ENCODE measurements at regions not wholly inside any gene's neighbourhood (a gene's known extent, or its start where the extent isn't known, plus 50 kb on each side); places are given as distances from the start of the nearest gene placed in this dataset.

DNA sequence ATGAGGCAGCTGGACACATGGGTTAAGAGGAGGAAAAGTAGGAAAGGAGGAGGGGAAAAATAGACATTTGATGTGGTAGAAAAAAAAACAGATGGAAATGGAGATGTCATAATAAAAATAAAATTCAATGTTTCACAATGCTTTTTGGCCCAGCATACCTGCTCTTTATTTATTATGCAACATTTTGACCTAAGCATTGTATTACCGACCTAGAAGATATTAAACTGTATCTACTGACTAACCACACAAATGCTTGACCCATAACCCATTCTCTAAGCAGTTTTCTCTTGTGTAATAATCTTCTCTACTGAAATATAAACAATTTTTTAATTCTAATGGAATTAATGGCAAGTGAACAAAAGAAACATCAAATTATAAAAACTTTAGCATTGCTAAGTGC is 362.3 kb downstream of the FBXO15 start:
- Histone ChIP-seq H3K9ac (ENCODE audit: insufficient read depth, low read length, poor library complexity, severe bottlenecking) (no peak overlapping the region), H4K20me1 (ENCODE audit: insufficient read depth, low read length) (no peaks in the 10 kb centered on the region), H3K4me3 (replicated peaks in 1 of 3; ENCODE audit: low read depth in 2 of 3, low read length in 3 of 3) (no peak overlapping the region), H3K27me3 (ENCODE audit: control insufficient read depth in 2 of 2, insufficient read depth in 2 of 2, low read length in 2 of 2) (no peaks in the 10 kb centered on the region), H3K4me1 (ENCODE audit: control insufficient read depth in 1 of 2, insufficient read depth in 2 of 2, low read length in 2 of 2) (no peaks in the 10 kb centered on the region), H3K27ac (ENCODE audit: low read depth in 1 of 2, low read length in 2 of 2) (no peak overlapping the region), H3K79me2 (ENCODE audit: insufficient read depth, low read length) (no peaks in the 10 kb centered on the region), H3K9me3 (replicated peaks in 1 of 2; ENCODE audit: control insufficient read depth in 1 of 2, insufficient read depth in 1 of 2, low read length in 2 of 2) (peaks cover 0 to 5% of the 10 kb centered on the region in 2 donors), H2AFZ (ENCODE audit: insufficient read depth, low read depth, low read length, poor library complexity, severe bottlenecking) (no peak overlapping the region), H3K4me2 (replicated peaks; ENCODE audit: extremely low read depth, low read length, poor library complexity, severe bottlenecking) (no peak overlapping the region), H3K36me3 (replicated peaks in 1 of 2; ENCODE audit: control insufficient read depth in 1 of 2, insufficient read depth in 2 of 2, low read length in 2 of 2) (no peaks in the 10 kb centered on the region)
- no peak overlapping the region for H3K4me3 Mint-ChIP-seq
- peaks cover 0 to 19% (median 12%) of the 10 kb centered on the region in 7 donors for H3K9me3 Mint-ChIP-seq
- no peak for DNase-seq
- no peaks in the 10 kb centered on the region for H3K36me3 Mint-ChIP-seq
- no peaks in the 10 kb centered on the region for H3K4me1 Mint-ChIP-seq
- no peak overlapping the region for H3K27ac Mint-ChIP-seq
- WGBS (ENCODE audit: insufficient coverage) = no CpG with 5 or more reads among the region's 1 CpG
- intact Hi-C loops (cut with micrococcal nuclease) = no loop called here
- peaks cover 2 to 3% (median 2%) of the 10 kb centered on the region in 3 donors for H3K27me3 Mint-ChIP-seq (ENCODE audit: low read depth in 3 of 3)
- TF ChIP-seq, protein P1, sequence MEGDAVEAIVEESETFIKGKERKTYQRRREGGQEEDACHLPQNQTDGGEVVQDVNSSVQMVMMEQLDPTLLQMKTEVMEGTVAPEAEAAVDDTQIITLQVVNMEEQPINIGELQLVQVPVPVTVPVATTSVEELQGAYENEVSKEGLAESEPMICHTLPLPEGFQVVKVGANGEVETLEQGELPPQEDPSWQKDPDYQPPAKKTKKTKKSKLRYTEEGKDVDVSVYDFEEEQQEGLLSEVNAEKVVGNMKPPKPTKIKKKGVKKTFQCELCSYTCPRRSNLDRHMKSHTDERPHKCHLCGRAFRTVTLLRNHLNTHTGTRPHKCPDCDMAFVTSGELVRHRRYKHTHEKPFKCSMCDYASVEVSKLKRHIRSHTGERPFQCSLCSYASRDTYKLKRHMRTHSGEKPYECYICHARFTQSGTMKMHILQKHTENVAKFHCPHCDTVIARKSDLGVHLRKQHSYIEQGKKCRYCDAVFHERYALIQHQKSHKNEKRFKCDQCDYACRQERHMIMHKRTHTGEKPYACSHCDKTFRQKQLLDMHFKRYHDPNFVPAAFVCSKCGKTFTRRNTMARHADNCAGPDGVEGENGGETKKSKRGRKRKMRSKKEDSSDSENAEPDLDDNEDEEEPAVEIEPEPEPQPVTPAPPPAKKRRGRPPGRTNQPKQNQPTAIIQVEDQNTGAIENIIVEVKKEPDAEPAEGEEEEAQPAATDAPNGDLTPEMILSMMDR (IDR thresholded peaks at IDR 0.05) = no peak

DNA sequence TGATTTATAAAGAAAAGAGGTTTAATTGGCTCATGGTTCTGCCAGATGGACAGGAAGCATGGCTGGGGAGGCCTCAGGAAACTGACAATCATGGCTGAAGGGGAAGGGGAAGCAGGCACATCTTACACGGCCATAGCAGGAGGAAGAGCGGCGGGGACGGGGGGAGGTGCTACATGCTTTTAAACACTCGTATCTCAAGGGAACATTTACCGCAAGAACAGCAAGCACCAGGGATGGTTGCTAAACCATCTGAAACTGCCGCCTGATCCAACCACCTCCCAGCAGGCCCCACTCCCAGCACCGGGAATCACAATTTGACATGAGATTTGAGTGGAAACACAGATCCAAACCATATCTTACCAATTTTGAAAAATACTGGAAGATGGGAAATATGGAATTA is 362.8 kb downstream of the FBXO15 start:
- TF ChIP-seq, protein P1 (IDR thresholded peaks at IDR 0.05) = no peak
- WGBS (ENCODE audit: insufficient coverage) = 60% methylated on average over 1 of the region's 8 CpGs

More for the DNA sequence above, 362.8 kb downstream of the FBXO15 start:
- DNase-seq = no peak
- H3K4me2 ChIP-seq (replicated peaks; ENCODE audit: extremely low read depth, low read length, poor library complexity, severe bottlenecking) = no peak overlapping the region
- no peak overlapping the region for H3K9ac ChIP-seq (ENCODE audit: insufficient read depth, low read length, poor library complexity, severe bottlenecking)
- Mint-ChIP-seq H3K36me3 (no peaks in the 10 kb centered on the region), H3K4me1 (no peaks in the 10 kb centered on the region), H3K9me3 (peaks cover 0 to 19% (median 12%) of the 10 kb centered on the region in 7 donors), H3K27ac (no peak overlapping the region), H3K27me3 (ENCODE audit: low read depth in 3 of 3) (peaks cover 2 to 3% (median 2%) of the 10 kb centered on the region in 3 donors), H3K4me3 (no peak overlapping the region)
- no peaks in the 10 kb centered on the region for H4K20me1 ChIP-seq (ENCODE audit: insufficient read depth, low read length)
- no peak overlapping the region for H3K27ac ChIP-seq (ENCODE audit: low read depth in 1 of 2, low read length in 2 of 2)
- H3K27me3 ChIP-seq (ENCODE audit: control insufficient read depth in 2 of 2, insufficient read depth in 2 of 2, low read length in 2 of 2) = no peaks in the 10 kb centered on the region
- H2AFZ ChIP-seq (ENCODE audit: insufficient read depth, low read depth, low read length, poor library complexity, severe bottlenecking) = no peak overlapping the region
- no peaks in the 10 kb centered on the region for H3K4me1 ChIP-seq (ENCODE audit: control insufficient read depth in 1 of 2, insufficient read depth in 2 of 2, low read length in 2 of 2)
- intact Hi-C loops (cut with micrococcal nuclease) = no loop called here
- no peak overlapping the region for H3K4me3 ChIP-seq (replicated peaks in 1 of 3; ENCODE audit: low read depth in 2 of 3, low read length in 3 of 3)
- no peaks in the 10 kb centered on the region for H3K36me3 ChIP-seq (replicated peaks in 1 of 2; ENCODE audit: control insufficient read depth in 1 of 2, insufficient read depth in 2 of 2, low read length in 2 of 2)
- peaks cover 0 to 5% of the 10 kb centered on the region in 2 donors for H3K9me3 ChIP-seq (replicated peaks in 1 of 2; ENCODE audit: control insufficient read depth in 1 of 2, insufficient read depth in 1 of 2, low read length in 2 of 2)
- no peaks in the 10 kb centered on the region for H3K79me2 ChIP-seq (ENCODE audit: insufficient read depth, low read length)

Data from CD14-positive monocyte (primary cell).